DMS153 treated with DMSO at 0.1 percent for 48 hours (cell line): ENCODE measurements at regions not wholly inside any gene's neighbourhood (a gene's known extent, or its start where the extent isn't known, plus 50 kb on each side); places are given as distances from the start of the nearest gene placed in this dataset.
"Not testable (repeated sequence)": the region's sequence is repeated elsewhere in the genome, so short reads cannot be mapped to it uniquely, and the experiment has no call there.

Experiments used
- DNase-seq: peaks from one replicate; lab custom pipeline; 2025; ENCODE audit not compliant: unreplicated experiment; lab: John Stamatoyannopoulos, UW

- DNase-seq, result no peak
These were observed 789.6 kb upstream of the SLC8A1 start for GRCh38 chr2:41241325-41242000.

GRCh38 chr2:41242001-41242331, 790.1 kb upstream of the SLC8A1 start:
- no peak for DNase-seq

GRCh38 chr2:41267929-41268659, 779.7 kb upstream of the PKDCC start:
- no peak for DNase-seq

- DNase-seq, result no peak
These were observed 764.6 kb upstream of the PKDCC start for GRCh38 chr2:41283079-41283775.

GRCh38 chr2:41293491-41293890, 754.3 kb upstream of the PKDCC start:
- no peak for DNase-seq

- DNase-seq, result no peak
These were observed 753.5 kb upstream of the PKDCC start for GRCh38 chr2:41294331-41294730.

GRCh38 chr2:41313082-41313481, 734.7 kb upstream of the PKDCC start:
- DNase-seq, result no peak

- no peak for DNase-seq
These were observed 733.2 kb upstream of the PKDCC start for GRCh38 chr2:41314511-41315070.

GRCh38 chr2:41319437-41319836, 728.4 kb upstream of the PKDCC start:
- no peak for DNase-seq

- no peak for DNase-seq
These were observed 727.3 kb upstream of the PKDCC start for GRCh38 chr2:41320491-41320890.

- no peak for DNase-seq
These were observed 726.5 kb upstream of the PKDCC start for GRCh38 chr2:41321351-41321750.

GRCh38 chr2:41326851-41327250, 721.0 kb upstream of the PKDCC start:
- DNase-seq, result no peak

- no peak for DNase-seq
These were observed 718.8 kb upstream of the PKDCC start for GRCh38 chr2:41329040-41329439.

- DNase-seq, result no peak
These were observed 713.7 kb upstream of the PKDCC start for GRCh38 chr2:41334159-41334558.

- DNase-seq, result not testable (repeated sequence)
These were observed 712.2 kb upstream of the PKDCC start for GRCh38 chr2:41335573-41335972.

- DNase-seq, result no peak
These were observed 709.9 kb upstream of the PKDCC start for GRCh38 chr2:41337956-41338355.

GRCh38 chr2:41344529-41344928, 703.3 kb upstream of the PKDCC start:
- DNase-seq, result no peak

- no peak for DNase-seq
These were observed 694.8 kb upstream of the PKDCC start for GRCh38 chr2:41353060-41353459.

GRCh38 chr2:41355794-41356193, 692.0 kb upstream of the PKDCC start:
- no peak for DNase-seq

GRCh38 chr2:41364842-41365241, 683.0 kb upstream of the PKDCC start:
- DNase-seq, result no peak

- DNase-seq, result no peak
These were observed 671.9 kb upstream of the PKDCC start for GRCh38 chr2:41375901-41376300.

- DNase-seq, result no peak
These were observed 670.0 kb upstream of the PKDCC start for GRCh38 chr2:41377837-41378236.
